ENCODE measurements at regions not wholly inside any gene's neighbourhood (a gene's known extent, or its start where the extent isn't known, plus 50 kb on each side); places are given as distances from the start of the nearest gene placed in this dataset.

DNA sequence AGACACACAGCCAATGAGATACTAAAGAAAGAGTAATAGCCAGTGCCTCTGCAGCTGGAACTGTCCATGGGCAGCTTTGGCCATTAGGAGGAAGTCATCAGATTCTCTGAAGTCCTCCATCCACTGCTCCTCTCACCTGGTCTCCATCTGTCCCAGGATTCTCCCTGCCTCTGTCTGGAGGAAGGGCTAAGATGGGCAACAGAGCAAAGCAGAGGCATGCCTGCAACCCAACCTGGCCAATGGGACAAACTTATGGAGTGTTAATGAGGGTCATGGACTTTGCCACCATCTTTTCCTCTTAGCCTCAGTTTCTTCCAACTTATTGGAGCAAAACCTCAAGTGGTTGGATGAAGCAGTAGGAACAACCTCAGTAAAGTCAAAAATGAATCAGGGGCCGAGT, 91.5 kb upstream of the SIX3 start:
- peaks cover 3% of the 10 kb centered on the region for H3K27me3 ChIP-seq (ENCODE audit: control insufficient read depth, insufficient read depth, low read length)
- DNase-seq (ENCODE audit: low read depth, low spot score) = no peak
- POLR2A ChIA-PET = no interaction called here
- CTCF ChIA-PET = no interaction called here
- no peaks in the 10 kb centered on the region for H3K9me3 ChIP-seq (ENCODE audit: control insufficient read depth, insufficient read depth, low read length)
- H3K4me3 ChIP-seq (ENCODE audit: low read depth, low read length) = no peak overlapping the region
- no peak overlapping the region for H3K27ac ChIP-seq (ENCODE audit: low read depth, low read length)
- TF ChIP-seq, protein P1, sequence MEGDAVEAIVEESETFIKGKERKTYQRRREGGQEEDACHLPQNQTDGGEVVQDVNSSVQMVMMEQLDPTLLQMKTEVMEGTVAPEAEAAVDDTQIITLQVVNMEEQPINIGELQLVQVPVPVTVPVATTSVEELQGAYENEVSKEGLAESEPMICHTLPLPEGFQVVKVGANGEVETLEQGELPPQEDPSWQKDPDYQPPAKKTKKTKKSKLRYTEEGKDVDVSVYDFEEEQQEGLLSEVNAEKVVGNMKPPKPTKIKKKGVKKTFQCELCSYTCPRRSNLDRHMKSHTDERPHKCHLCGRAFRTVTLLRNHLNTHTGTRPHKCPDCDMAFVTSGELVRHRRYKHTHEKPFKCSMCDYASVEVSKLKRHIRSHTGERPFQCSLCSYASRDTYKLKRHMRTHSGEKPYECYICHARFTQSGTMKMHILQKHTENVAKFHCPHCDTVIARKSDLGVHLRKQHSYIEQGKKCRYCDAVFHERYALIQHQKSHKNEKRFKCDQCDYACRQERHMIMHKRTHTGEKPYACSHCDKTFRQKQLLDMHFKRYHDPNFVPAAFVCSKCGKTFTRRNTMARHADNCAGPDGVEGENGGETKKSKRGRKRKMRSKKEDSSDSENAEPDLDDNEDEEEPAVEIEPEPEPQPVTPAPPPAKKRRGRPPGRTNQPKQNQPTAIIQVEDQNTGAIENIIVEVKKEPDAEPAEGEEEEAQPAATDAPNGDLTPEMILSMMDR (IDR thresholded peaks at IDR 0.05; ENCODE audit: low read depth, low read length) = no peak

DNA sequence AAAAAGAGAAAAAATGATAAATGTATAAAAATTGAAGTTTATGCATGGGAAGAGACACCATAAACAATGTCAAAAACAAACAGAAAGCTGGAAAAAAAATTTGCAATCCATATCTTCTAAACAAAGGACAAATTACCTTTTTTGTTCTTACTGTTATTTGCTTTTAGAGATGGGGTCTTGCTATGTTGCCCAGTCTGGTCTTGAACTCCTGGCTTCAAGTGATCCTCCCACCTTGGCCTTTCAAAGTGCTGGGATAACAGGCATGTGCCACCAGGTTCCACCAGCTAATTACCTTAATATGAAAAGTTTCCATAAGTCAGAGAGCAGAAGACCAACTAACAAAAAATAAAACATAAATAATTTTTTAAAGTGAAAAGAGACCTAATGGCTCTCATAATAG, 90.0 kb upstream of the SIX3 start:
- DNase-seq (ENCODE audit: low read depth, low spot score) = no peak
- no peak overlapping the region for H3K4me3 ChIP-seq (ENCODE audit: low read depth, low read length)
- peaks cover 3% of the 10 kb centered on the region for H3K27me3 ChIP-seq (ENCODE audit: control insufficient read depth, insufficient read depth, low read length)
- ChIA-PET POLR2A (no interaction called here), CTCF (no interaction called here)
- H3K27ac ChIP-seq (ENCODE audit: low read depth, low read length) = no peak overlapping the region
- H3K9me3 ChIP-seq (ENCODE audit: control insufficient read depth, insufficient read depth, low read length) = no peaks in the 10 kb centered on the region
- TF ChIP-seq, protein P1 (IDR thresholded peaks at IDR 0.05; ENCODE audit: low read depth, low read length) = no peak

DNA sequence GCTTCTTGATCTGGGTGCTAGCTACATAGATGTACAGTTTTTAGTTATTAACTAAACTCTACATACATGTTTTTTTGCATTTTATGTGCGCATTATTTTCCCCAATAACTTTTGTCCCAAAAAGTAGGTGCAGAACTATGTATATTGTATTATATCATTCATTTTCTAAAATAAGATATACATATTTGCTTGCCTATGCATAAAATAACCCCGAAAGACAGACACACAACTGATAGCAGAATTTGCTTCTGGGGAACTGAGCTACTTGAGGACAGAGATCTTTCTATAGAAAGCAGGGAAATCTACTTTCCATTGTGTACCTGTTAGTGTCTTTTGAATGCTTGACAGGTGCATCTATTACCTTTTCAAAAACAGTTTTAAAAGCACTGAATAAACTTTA, 88.9 kb upstream of the SIX3 start:
- POLR2A ChIA-PET = no interaction called here
- CTCF ChIA-PET = interaction anchor here (0.8 kb wide), 1 partner anchor 373 kb away, joined by 4 read pairs; no protein-coding TSS in a partner anchor
- Histone ChIP-seq H3K27me3 (ENCODE audit: control insufficient read depth, insufficient read depth, low read length) (peaks cover 3% of the 10 kb centered on the region), H3K27ac (ENCODE audit: low read depth, low read length) (no peak overlapping the region), H3K4me3 (ENCODE audit: low read depth, low read length) (no peak overlapping the region), H3K9me3 (ENCODE audit: control insufficient read depth, insufficient read depth, low read length) (no peaks in the 10 kb centered on the region)
- TF ChIP-seq, protein P1 (IDR thresholded peaks at IDR 0.05; ENCODE audit: low read depth, low read length) = no peak
- no peak for DNase-seq (ENCODE audit: low read depth, low spot score)

DNA sequence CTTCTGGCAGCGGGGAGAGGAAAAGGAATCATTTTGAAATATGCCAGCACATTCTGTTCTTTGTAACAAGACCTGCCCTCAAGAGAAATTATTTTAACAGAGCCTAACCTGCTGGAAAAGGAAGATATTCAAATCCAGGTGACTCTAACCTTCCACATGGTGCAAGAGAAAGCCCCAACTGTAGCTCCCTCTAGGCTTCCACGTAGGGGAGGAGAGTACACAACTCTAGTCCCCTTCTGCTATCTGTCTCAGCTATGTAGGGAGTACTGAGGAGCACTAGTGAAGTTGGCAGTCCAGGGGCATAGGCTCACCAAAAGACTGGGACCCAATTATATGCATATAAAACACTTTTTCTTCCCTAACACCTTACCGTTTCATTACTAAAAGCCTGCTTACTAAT, 82.2 kb upstream of the SIX3 start:
- TF ChIP-seq, protein P1 (IDR thresholded peaks at IDR 0.05; ENCODE audit: low read depth, low read length) = no peak
- ChIA-PET CTCF (interaction anchor here (0.9 to 1.0 kb wide), 2 partner anchors 14 to 380 kb away, joined by 3 read pairs; no protein-coding TSS in a partner anchor), POLR2A (no interaction called here)
- H3K27ac ChIP-seq (ENCODE audit: low read depth, low read length) = no peak overlapping the region
- H3K9me3 ChIP-seq (ENCODE audit: control insufficient read depth, insufficient read depth, low read length) = no peaks in the 10 kb centered on the region
- H3K27me3 ChIP-seq (ENCODE audit: control insufficient read depth, insufficient read depth, low read length) = no peaks in the 10 kb centered on the region
- no peak for DNase-seq (ENCODE audit: low read depth, low spot score)
- no peak overlapping the region for H3K4me3 ChIP-seq (ENCODE audit: low read depth, low read length)

DNA sequence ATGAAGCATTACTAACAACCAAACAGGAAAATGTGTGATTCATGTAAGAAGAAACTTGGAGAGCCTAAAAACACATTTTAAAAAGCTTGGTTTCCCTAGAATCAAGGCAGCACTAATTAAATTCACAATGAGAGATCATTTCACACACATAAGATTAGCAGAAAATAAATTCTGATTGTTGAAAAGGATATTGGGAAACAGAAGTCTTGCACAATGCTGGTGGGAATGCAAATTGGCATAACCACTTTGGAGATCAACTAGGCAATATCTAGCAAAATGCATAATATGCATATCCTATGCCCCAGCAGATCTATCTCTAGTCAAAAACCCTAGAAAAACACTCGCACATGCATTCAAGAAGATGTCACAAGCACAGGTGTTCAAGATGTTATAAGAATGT, 75.3 kb upstream of the SIX3 start:
- ChIA-PET POLR2A (no interaction called here), CTCF (interaction anchor here (2.2 kb wide), 1 partner anchor 387 kb away, joined by 7 read pairs; no protein-coding TSS in a partner anchor)
- Histone ChIP-seq H3K9me3 (ENCODE audit: control insufficient read depth, insufficient read depth, low read length) (no peaks in the 10 kb centered on the region), H3K4me3 (ENCODE audit: low read depth, low read length) (no peak overlapping the region), H3K27me3 (ENCODE audit: control insufficient read depth, insufficient read depth, low read length) (peaks cover 3% of the 10 kb centered on the region), H3K27ac (ENCODE audit: low read depth, low read length) (no peak overlapping the region)
- TF ChIP-seq, protein P1 (IDR thresholded peaks at IDR 0.05; ENCODE audit: low read depth, low read length) = no peak
- no peak for DNase-seq (ENCODE audit: low read depth, low spot score)
